NOMO-1 treated with dmso at 0.1 percent for 144 hours (cell line): ENCODE measurements at regions not wholly inside any gene's neighbourhood (a gene's known extent, or its start where the extent isn't known, plus 50 kb on each side); places are given as distances from the start of the nearest gene placed in this dataset.
A peak's percentile ranks its signal among the peaks of the same experiment; 100 is the strongest.
"Not testable (repeated sequence)": the region's sequence is repeated elsewhere in the genome, so short reads cannot be mapped to it uniquely, and the experiment has no call there.

Experiments
- DNase-seq: peaks from one replicate; lab custom pipeline; 2025; ENCODE audit not compliant: unreplicated experiment; lab: John Stamatoyannopoulos, UW

DNA sequence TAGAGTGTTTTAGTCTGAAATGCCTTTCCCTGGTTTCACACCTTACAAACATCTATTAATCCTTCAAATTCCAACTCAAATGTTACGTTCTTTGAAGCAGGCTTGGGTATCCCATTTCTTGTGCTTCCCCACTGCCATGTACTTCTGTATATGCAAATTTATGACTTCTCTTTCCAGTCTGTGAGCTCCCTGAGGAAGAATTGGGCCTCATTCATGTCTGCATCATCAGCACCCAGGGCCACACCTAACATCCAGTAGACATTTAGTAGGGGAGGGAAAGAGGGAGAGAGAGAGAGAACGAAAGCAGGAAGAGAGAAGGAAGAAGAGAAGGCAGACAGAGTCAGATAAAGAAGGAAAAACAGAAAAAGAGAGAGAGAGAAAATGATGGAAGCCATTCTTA, 53.3 kb upstream of the KY start:
- no peak for DNase-seq

DNA sequence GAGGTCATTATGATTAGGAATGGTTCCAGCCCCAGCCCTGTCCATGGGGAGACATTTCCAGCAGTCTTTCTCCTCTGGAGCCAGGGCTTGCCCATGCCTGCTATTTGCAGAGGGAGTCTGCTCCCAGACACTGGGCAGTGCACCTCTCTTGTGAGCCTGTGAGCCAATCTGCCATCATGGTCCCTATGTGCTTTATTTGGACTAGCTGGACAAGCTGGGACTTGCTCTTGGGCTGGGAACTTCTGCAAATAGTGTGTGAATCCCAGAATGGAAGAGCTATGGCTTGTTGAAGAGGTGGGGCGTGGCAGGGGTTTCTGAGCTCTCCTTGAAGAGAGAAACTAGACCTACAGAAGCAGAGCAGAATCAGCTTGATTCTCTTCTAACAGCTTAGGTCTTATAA, 53.7 kb upstream of the KY start:
- no peak for DNase-seq

DNA sequence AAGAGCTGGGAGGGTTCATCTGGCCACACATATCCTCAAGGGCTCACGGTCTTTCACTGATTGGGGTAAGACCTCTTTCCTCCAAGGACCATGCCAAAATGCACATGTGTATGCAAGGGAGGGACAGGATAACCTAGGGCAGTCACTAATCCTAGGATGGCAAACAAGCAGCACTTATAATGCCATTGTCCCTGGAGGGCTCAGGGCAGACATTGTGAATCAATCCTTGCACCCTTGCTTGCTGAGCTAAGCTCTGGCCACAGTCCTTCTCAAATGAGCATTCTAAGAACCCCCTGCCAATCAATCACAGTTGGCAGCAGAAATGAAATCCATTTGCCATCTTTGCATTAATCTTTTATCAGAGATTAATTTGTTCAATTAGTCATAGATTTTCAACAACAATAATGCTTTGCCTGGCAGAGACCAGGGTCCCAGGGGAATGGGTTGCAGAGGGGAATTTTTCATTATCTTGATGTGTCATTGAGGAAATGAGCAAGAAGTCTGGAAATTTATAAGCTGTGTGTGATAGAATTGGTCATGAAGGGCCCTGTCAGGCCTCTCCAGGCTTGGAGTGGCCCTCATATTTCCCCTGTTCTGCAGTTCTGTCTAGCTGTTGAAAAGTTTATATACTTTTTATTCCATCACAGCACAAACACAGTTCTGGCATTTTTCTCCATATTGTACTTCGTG, 57.2 kb upstream of the KY start:
- no peak for DNase-seq

DNA sequence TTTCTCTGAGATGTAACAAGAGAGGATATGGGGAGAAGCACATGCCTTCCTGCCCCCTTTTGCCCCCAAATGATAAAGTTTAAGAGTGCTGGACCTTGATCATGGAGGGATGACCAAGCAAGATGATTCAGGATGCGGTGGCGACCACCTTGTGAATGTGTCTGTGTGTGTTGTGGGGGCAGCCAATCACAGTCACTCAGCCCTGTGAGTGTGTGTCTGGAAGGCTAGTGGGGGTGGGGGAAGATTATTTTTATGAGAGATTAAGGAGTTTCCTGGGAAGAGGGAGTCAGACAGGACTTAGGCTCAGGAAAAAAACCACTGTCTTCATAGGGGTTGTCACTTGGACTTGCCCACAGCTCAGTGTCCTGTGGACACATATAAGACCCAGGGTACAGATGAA, 57.8 kb upstream of the KY start:
- no peak for DNase-seq

DNA sequence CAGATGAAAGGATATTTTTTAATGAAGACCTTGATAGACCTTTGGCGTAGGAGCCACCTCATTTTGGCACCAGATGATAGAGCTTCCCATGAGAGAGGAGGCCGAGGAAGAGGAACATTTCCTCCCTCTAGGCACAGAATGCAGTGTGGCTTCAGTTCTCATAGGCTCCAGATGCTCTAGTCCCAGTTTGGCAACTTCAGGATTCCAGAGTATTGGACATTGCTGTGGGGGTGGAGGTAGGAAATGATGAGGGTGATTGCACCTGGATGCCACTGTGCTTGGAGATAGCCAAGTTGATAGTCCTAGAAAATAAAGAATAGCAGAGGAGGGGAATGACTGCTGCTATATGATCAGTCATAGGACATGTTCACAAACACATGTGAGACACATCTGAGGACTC, 58.3 kb upstream of the KY start:
- no peak for DNase-seq

DNA sequence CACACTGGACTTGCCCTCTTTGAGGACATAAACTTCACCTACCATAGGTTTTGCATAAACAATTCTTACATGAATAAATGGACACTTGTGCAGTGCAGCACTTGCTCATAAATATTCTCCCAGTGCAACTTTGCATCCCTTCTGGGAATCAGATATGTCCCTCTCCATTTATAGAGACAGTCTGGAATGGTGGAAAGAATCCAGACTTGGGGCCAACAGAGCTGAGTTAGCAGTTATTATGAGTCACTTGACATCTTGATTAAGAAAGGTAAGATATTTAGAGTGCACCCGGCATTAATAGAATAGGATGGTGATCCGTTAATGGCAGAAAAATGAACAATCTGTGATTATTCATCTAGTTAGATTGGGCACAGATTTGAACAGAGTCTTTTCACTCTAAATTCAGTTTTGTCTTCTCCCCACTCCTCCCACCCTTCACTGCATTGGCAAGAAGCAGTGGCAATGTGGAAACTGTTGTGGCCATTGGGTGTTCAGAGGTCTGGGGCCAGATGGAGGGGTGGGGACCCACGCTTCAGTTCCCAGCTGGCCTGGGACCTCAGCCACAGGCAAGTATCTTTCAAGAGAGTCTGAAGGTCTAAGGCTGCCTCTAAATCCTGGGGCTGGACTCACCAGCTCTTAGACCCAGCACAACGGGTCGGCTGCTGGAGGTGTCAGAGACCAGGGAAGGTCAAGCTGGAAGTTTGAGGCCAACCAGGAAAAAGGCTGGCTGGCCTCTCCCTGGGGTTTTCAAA, 58.9 kb upstream of the KY start:
- no peak for DNase-seq

DNA sequence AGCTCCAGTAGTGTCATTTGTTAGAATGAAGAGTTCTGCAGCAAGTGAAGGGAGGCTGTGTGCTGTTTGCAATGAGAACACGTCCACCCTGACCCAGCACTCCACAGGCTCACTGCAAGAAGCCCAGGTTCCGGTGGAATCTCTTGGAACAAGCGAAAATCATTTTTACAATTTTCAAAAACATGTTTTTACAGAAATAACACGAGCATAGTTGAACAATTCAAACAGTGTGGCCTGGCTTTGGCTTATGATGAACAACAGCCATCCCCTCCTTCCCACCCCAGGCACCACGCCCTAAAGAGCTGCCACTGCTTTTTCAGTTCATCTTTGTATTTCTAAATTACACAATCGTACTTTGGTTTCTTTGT, 59.5 kb upstream of the KY start:
- DNase-seq: no peak

DNA sequence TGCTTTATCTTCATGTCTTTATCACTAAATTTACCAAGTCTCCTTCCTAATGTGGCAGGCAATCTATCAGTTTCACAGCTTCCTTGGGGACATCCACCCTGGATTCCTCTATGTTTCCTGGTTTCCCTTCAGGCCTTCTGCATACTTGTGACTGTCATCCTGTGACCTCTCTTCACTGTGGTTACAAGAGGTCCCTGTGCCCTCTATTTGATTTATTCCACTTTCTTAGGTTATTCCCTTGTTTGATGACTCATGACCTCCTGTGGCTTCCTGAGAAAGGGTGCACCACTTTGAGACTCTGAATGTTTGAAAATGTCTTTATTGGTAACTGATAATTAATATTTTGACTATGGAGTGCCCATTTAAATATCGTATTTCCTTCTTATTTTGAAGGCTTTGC, 60.5 kb upstream of the KY start:
- DNase-seq: no peak

DNA sequence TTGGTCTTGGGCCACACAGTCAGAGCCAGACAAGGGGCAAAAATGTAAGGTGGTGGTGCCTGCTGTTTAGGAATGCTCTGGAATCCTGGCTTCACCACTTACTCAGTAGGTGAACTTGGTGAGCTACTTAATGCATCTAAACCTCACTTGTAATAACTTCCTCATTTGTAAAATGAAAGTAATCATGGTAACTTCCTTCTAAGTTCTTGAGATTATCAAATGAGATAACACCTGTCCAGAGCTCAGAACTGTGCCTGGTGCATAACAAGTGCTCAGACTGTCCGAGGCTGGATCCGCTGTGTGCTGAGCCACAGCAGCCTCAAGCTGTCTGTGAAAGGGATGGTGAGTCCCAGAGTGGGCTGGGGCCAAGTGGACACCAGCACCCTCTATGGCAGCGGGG, 62.8 kb upstream of the KY start:
- no peak for DNase-seq

DNA sequence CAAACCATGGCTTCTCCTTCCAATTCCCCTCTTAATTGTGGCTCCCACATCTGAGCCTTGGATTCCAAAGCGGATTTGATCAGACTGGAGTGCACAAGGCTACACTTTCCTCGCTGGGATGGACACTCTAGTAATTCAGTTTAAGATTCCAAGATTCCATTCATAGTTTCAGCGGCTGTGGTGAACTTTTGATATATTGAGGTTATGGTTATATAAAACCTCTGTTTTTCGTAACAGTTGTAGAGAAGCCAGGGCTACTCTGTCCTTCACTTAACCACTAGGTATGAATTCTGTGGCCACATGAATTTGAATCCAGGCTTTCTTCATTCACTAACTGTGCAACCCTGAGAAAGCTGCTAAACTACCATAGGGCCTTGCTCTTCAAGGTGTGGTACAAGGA, 67.9 kb upstream of the KY start:
- DNase-seq: no peak

DNA sequence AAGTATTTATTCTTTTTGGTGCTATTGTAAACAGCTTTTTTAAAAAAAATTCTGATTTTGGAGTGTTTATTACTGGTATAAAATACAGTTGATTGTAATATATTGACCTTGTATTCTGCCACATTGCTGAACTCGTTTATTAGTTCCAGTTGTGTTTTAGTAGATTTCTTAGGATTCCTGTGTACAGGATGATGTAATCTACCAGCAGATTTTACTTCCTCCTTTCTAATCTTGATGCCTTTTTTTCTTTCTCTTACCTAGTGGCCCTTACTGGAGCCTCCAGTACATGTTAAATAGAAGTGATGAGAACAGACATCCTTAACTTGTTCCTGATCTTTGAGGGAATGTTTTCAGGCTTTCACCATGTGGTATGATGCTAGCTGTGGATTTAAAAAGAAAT, 70.4 kb upstream of the KY start:
- DNase-seq: peak; percentile 64

DNA sequence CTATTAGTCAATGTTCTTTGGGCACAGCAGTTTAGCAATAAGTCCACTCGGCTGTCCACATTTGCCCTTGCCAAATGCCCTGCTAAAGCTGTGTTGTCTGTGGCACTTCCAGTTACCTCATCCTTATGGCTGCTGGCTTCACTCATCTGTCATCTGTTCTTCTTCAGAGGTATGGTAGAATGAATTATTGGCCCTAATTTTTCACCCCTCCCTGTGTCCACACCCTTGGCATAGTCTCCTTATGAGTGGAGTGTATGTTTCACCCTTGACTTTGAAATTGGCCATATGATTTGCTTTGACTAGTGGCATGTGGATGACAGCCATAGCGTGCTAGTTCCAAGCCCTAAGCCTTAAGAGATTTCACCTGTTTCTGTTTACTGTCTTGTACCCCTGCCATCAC, 72.1 kb upstream of the EPHB1 start:
- DNase-seq: no peak

DNA sequence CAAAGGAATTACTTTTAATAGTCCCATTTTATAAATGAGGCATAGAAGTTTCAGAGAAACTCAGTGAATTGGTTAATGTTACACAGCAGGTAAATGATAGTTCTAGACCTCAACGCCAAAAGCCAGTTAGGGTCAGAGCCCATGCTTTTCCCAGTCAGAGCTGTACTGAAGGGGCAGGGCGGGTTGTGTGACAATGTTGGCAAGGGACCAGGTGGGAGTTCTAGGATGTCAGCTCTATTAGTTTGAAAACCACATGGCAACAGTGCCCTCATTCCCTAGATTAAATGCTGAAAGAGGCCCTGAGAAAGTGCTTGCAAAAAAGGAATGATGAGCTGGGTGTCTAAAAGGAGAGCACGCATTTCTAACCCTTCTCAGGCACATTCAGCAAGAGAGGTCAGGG, 65.4 kb upstream of the EPHB1 start:
- DNase-seq: no peak

DNA sequence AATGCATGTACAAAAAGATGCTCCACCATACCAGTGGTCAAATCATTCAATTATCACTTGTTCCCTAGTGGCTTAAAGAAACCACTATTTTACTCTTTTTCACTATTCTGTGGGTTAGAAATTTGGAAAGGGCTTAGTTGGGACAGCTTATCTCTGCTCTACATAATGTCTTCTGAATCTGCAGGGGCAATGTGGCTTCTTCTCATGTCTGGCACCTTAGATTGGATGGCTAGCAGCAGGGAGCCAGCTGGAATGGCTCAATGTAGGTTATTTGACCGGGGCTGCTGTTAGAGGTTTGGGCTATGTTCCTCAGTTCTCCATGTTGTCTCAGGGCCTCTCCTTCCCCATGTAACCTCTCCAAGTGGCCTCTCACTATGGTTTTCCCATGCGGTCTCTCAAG, 57.5 kb upstream of the EPHB1 start:
- DNase-seq: no peak

DNA sequence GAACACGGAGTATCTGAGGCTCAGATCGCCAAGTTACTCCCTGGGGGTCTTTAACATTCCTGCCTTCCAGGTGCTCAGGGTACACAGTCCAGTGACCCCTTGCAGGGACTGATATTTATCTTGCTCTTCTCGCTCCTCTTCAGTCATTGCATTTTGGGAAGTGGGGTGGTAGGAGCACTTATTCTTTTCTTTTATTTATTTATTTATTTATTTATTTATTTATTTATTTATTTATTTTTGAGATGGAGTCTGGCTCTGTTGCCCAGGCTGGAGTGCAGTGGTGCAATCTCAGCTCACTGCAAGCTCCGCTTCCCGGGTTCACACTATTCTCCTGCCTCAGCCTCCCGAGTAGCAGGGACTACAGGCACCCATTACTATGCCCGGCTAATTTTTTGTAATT, 55.0 kb upstream of the EPHB1 start:
- not testable (repeated sequence) for DNase-seq

DNA sequence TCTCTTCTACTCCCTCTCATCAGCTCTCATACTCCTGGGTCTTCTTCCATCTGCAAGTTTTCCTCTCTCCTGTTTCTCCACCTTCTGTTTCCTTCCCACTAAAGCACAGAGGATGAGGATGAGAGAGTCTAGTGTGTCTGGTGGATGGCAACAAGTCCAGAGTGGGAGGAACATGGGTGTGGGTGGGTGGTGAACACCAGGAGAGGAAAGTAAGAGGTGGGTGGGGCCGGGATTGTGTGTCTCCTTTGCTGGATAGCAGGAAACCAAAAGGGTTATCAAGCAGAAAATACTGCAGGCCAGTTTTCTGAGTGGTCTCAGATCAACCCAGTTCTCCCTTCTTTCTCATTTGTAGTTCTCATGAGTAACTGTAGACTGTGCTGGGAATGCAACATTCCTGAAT, 52.9 kb upstream of the EPHB1 start:
- DNase-seq: no peak

DNA sequence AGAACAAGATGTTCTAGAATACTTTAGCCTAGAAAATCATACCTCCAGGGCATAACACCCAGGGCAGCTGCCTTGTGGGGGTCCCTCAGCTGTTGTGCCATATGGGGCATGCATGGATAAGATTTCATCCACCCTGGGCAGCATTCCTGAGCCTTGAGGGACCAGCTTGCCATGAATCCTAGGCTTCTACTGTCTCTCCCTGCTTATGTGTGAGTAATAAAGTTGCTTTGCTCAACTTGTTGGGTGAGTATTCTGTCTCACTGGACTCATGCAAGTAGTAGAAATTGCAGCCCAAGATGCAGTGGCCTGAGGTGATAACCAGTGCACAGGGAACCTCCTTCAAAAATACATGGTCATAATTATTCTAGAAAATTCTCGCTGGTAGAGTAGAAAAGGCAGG, 52.1 kb upstream of the EPHB1 start:
- no peak for DNase-seq
